ENCODE measurements at regions not wholly inside any gene's neighbourhood (a gene's known extent, or its start where the extent isn't known, plus 50 kb on each side); places are given as distances from the start of the nearest gene placed in this dataset.

- Histone ChIP-seq H3K4me3 (ENCODE audit: low read length) (no peak overlapping the region), H3K36me3 (ENCODE audit: insufficient read depth, low read length) (no peaks in the 10 kb centered on the region), H3K9me3 (ENCODE audit: low read length) (no peaks in the 10 kb centered on the region)
Measured at GRCh38 chr2:4588606-4589005, 885.2 kb downstream of the DCDC2C start.

DNA sequence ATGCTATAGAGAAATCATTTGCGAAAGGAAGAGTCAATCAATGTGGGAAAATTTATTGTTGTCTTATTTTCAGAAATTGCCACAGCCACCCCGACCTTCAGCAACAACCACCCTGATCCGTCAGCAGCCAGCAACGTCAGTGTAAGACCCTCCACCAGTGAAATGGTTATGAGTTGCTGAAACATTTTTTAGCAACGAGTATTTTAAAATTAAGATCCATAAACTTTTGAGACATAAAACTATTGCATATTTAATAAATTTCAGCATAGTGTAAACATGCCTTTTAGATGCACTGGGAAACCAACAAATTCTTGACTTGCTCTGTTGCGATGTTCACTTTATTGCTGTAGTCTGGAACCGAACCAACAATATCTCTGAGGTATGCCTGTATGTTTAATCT, 887.9 kb downstream of the DCDC2C start:
- H3K4me1 ChIP-seq (ENCODE audit: insufficient read depth, low read length): no peaks in the 10 kb centered on the region
- H2AFZ ChIP-seq (ENCODE audit: low read depth, low read length): no peak overlapping the region
- no peaks in the 10 kb centered on the region for H3K9me3 ChIP-seq (ENCODE audit: low read length)
- no peaks in the 10 kb centered on the region for H3K36me3 ChIP-seq (ENCODE audit: insufficient read depth, low read length)
- H3K4me3 ChIP-seq (ENCODE audit: low read length): no peak overlapping the region
- no peaks in the 10 kb centered on the region for H3K27me3 ChIP-seq (ENCODE audit: insufficient read depth, low read length)

More at GRCh38 chr2:4588606-4589005, 885.2 kb downstream of the DCDC2C start:
- Histone ChIP-seq H2AFZ (ENCODE audit: low read depth, low read length) (no peak overlapping the region), H3K27me3 (ENCODE audit: insufficient read depth, low read length) (no peaks in the 10 kb centered on the region), H3K4me1 (ENCODE audit: insufficient read depth, low read length) (no peaks in the 10 kb centered on the region)

- Histone ChIP-seq H3K36me3 (ENCODE audit: insufficient read depth, low read length) (no peaks in the 10 kb centered on the region), H3K9me3 (ENCODE audit: low read length) (no peaks in the 10 kb centered on the region), H2AFZ (ENCODE audit: low read depth, low read length) (no peak overlapping the region), H3K4me1 (ENCODE audit: insufficient read depth, low read length) (no peaks in the 10 kb centered on the region), H3K27me3 (ENCODE audit: insufficient read depth, low read length) (no peaks in the 10 kb centered on the region), H3K4me3 (ENCODE audit: low read length) (no peak overlapping the region)
Measured at GRCh38 chr2:4597400-4597799, 894.0 kb downstream of the DCDC2C start.

- Histone ChIP-seq H3K4me1 (ENCODE audit: insufficient read depth, low read length) (no peaks in the 10 kb centered on the region), H3K4me3 (ENCODE audit: low read length) (no peak overlapping the region), H3K9me3 (ENCODE audit: low read length) (no peaks in the 10 kb centered on the region), H3K27me3 (ENCODE audit: insufficient read depth, low read length) (no peaks in the 10 kb centered on the region), H3K36me3 (ENCODE audit: insufficient read depth, low read length) (no peaks in the 10 kb centered on the region), H2AFZ (ENCODE audit: low read depth, low read length) (no peak overlapping the region)
Measured at GRCh38 chr2:4604767-4605166, 901.4 kb downstream of the DCDC2C start.

DNA sequence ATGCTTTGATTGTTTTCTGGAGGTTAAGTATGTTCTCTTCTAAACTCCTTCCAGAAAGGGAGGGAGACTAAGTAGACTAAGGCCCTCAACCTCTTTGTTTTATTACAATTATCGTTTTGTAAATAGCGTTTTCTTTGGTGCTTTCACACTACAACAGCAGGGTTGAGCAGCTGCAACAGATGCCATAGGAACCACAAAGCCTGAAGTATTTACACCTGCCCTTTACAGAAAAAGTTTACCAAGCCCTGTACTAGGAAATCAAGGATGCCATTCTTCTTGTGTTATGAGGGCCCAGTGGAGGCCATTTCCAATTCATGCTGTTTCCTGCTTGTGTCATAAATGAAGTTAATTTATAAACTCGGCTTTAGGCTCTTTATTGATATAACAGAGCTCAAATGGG, 914.8 kb downstream of the DCDC2C start:
- no peaks in the 10 kb centered on the region for H3K36me3 ChIP-seq (ENCODE audit: insufficient read depth, low read length)
- no peaks in the 10 kb centered on the region for H3K27me3 ChIP-seq (ENCODE audit: insufficient read depth, low read length)
- no peak overlapping the region for H2AFZ ChIP-seq (ENCODE audit: low read depth, low read length)
- H3K4me1 ChIP-seq (ENCODE audit: insufficient read depth, low read length): no peaks in the 10 kb centered on the region
- H3K9me3 ChIP-seq (ENCODE audit: low read length): no peaks in the 10 kb centered on the region
- no peak overlapping the region for H3K4me3 ChIP-seq (ENCODE audit: low read length)

- Histone ChIP-seq H3K27me3 (ENCODE audit: insufficient read depth, low read length) (no peaks in the 10 kb centered on the region), H2AFZ (ENCODE audit: low read depth, low read length) (no peak overlapping the region), H3K4me1 (ENCODE audit: insufficient read depth, low read length) (no peaks in the 10 kb centered on the region)
Measured at GRCh38 chr2:4618630-4619228, 915.4 kb downstream of the DCDC2C start.

DNA sequence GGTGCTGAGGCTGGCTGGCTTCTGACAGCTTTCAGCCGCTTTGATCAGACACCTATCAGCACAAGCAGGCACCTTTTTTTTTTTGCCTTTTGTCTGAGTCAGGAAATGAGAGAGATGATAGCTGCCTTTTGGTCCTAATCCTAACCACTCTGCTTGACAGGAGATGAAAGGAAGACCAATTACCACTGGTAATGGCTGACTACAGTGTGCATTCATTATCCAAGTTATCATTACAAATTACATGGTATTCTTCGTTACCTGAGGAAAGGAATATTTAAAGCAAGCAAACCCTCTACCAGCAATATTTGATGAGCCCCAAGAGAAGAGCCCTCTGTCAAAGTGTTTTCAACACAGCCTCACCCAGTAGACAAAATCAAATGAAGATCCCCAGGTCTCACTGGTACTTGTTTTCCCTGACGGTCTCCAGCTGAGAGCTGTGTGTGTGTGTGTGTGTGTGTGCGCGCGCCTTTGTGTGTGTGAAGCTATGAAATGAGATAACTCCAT, 925.7 kb downstream of the DCDC2C start:
- Histone ChIP-seq H3K4me1 (ENCODE audit: insufficient read depth, low read length) (no peaks in the 10 kb centered on the region), H3K36me3 (ENCODE audit: insufficient read depth, low read length) (no peaks in the 10 kb centered on the region), H3K27me3 (ENCODE audit: insufficient read depth, low read length) (no peaks in the 10 kb centered on the region), H3K4me3 (ENCODE audit: low read length) (no peak overlapping the region), H2AFZ (ENCODE audit: low read depth, low read length) (no peak overlapping the region), H3K9me3 (ENCODE audit: low read length) (no peaks in the 10 kb centered on the region)

More at GRCh38 chr2:4618630-4619228, 915.4 kb downstream of the DCDC2C start:
- H3K36me3 ChIP-seq (ENCODE audit: insufficient read depth, low read length): no peaks in the 10 kb centered on the region
- H3K4me3 ChIP-seq (ENCODE audit: low read length): no peak overlapping the region
- H3K9me3 ChIP-seq (ENCODE audit: low read length): no peaks in the 10 kb centered on the region

DNA sequence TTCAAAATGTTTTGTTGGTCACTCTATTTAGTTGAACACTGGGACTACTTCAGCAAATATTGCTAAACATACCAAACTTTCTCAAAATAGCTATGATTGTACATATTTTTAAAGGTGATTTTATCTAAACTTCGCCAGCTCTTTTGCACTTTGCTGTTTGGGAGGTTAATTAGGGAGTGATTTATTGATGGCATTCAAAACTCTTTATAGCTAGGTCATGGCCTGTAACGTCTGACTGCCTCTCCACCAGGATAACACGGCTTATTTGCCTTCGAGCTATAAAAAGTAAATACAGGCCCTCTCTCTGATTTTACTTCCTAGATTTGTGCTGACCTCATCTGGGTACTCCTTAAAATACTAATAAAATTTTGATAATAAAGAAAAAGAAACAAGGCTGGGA, 931.9 kb downstream of the DCDC2C start:
- H3K36me3 ChIP-seq (ENCODE audit: insufficient read depth, low read length): no peaks in the 10 kb centered on the region
- no peaks in the 10 kb centered on the region for H3K9me3 ChIP-seq (ENCODE audit: low read length)
- H2AFZ ChIP-seq (ENCODE audit: low read depth, low read length): no peak overlapping the region
- no peaks in the 10 kb centered on the region for H3K27me3 ChIP-seq (ENCODE audit: insufficient read depth, low read length)
- no peak overlapping the region for H3K4me3 ChIP-seq (ENCODE audit: low read length)
- H3K4me1 ChIP-seq (ENCODE audit: insufficient read depth, low read length): no peaks in the 10 kb centered on the region

GRCh38 chr2:4653991-4654390, 950.6 kb downstream of the DCDC2C start:
- Histone ChIP-seq H3K27me3 (ENCODE audit: insufficient read depth, low read length) (no peaks in the 10 kb centered on the region), H3K9me3 (ENCODE audit: low read length) (no peaks in the 10 kb centered on the region), H3K4me3 (ENCODE audit: low read length) (no peak overlapping the region), H3K4me1 (ENCODE audit: insufficient read depth, low read length) (no peaks in the 10 kb centered on the region), H3K36me3 (ENCODE audit: insufficient read depth, low read length) (no peaks in the 10 kb centered on the region), H2AFZ (ENCODE audit: low read depth, low read length) (no peak overlapping the region)

- H3K36me3 ChIP-seq (ENCODE audit: insufficient read depth, low read length): no peaks in the 10 kb centered on the region
- H2AFZ ChIP-seq (ENCODE audit: low read depth, low read length): no peak overlapping the region
- no peak overlapping the region for H3K4me3 ChIP-seq (ENCODE audit: low read length)
- no peaks in the 10 kb centered on the region for H3K4me1 ChIP-seq (ENCODE audit: insufficient read depth, low read length)
- no peaks in the 10 kb centered on the region for H3K9me3 ChIP-seq (ENCODE audit: low read length)
- H3K27me3 ChIP-seq (ENCODE audit: insufficient read depth, low read length): no peaks in the 10 kb centered on the region
Measured at GRCh38 chr2:4656326-4656725, 953.0 kb downstream of the DCDC2C start.

DNA sequence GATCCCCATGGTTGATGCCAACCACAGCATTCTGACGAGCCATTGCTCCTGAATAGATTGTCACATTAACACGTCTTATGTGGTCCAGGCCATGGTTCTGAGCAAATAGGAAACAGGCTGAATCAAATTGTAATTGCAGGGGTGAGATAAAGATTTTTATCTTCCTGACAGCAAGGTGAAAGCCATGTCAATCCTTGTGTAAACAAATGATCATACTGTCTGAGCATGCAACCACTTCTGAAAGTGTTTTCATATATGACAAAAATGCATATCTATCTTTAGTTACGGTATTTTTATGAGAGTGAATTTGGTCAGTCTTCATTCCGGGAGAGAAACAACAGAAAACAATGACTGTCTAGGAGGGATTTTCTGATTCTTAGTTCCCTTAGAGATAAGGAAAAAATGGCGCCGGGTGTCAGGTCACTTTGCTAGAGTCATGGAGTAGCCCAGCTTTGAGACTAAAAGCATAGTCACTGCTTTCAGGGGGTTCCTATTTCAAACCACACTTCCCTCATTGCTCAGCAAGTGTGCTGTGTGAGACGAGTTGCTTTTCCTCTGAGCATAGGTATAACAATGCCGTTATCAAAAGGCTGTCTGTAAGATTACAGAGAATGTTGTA, 958.9 kb downstream of the DCDC2C start:
- no peak overlapping the region for H3K4me3 ChIP-seq (ENCODE audit: low read length)

GRCh38 chr2:4668381-4668780, 965.0 kb downstream of the DCDC2C start:
- no peak overlapping the region for H2AFZ ChIP-seq (ENCODE audit: low read depth, low read length)
- H3K4me1 ChIP-seq (ENCODE audit: insufficient read depth, low read length): no peaks in the 10 kb centered on the region
- H3K27me3 ChIP-seq (ENCODE audit: insufficient read depth, low read length): no peaks in the 10 kb centered on the region
- no peaks in the 10 kb centered on the region for H3K36me3 ChIP-seq (ENCODE audit: insufficient read depth, low read length)
- no peaks in the 10 kb centered on the region for H3K9me3 ChIP-seq (ENCODE audit: low read length)
- no peak overlapping the region for H3K4me3 ChIP-seq (ENCODE audit: low read length)

More for the DNA sequence above, 958.9 kb downstream of the DCDC2C start:
- Histone ChIP-seq H3K36me3 (ENCODE audit: insufficient read depth, low read length) (no peaks in the 10 kb centered on the region), H3K27me3 (ENCODE audit: insufficient read depth, low read length) (no peaks in the 10 kb centered on the region), H2AFZ (ENCODE audit: low read depth, low read length) (no peak overlapping the region), H3K4me1 (ENCODE audit: insufficient read depth, low read length) (no peaks in the 10 kb centered on the region), H3K9me3 (ENCODE audit: low read length) (no peaks in the 10 kb centered on the region)

DNA sequence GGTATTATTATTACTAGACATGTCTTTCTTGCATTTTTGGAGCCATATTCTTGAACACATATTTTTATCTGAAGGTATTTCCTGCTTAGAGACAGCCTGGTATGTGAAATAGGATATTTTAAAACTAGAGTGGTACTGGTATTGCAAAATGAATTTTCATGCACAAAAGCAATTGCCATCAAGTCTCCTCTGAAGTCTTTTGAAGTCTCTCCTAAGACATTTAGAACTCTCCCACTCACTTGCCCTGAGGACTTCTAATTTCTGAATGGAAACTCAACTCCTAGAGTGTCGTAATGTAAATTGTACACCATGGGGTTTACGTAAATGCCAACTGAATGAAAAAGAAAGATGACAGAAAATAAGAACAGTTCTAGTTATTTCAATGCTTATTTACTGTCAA, 967.0 kb downstream of the DCDC2C start:
- H3K36me3 ChIP-seq (ENCODE audit: insufficient read depth, low read length): no peaks in the 10 kb centered on the region
- H2AFZ ChIP-seq (ENCODE audit: low read depth, low read length): no peak overlapping the region
- no peaks in the 10 kb centered on the region for H3K4me1 ChIP-seq (ENCODE audit: insufficient read depth, low read length)
- H3K4me3 ChIP-seq (ENCODE audit: low read length): no peak overlapping the region
- no peaks in the 10 kb centered on the region for H3K27me3 ChIP-seq (ENCODE audit: insufficient read depth, low read length)
- no peaks in the 10 kb centered on the region for H3K9me3 ChIP-seq (ENCODE audit: low read length)

Data from neuron (in vitro differentiated cells).